ENCODE measurements at regions not wholly inside any gene's neighbourhood (a gene's known extent, or its start where the extent isn't known, plus 50 kb on each side); places are given as distances from the start of the nearest gene placed in this dataset.
A peak's percentile ranks its signal among the peaks of the same experiment; 100 is the strongest.
"Not testable (repeated sequence)": the region's sequence is repeated elsewhere in the genome, so short reads cannot be mapped to it uniquely, and the experiment has no call there.

DNA sequence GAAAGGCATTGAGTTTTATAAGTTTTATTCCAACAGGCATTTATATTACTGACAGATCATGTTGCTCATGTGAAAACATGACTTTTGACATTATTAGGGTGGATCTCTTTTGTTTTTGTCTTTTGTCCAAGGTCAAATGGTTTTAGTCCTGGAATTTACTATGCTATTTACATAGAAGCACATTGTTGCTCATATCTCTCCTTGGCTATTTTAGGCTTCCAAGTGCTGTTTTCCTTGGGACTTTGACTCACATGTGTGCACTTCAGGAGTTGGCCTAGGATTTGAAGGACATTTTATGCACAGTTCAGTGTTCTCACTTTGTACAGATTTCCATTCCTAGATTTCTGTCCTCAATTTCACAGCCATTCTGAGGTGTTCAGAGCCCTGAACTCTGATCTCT, 225.7 kb downstream of the PYDC2 start:
- Histone ChIP-seq H3K27me3 (no peaks in the 10 kb centered on the region), H3K27ac (no peak overlapping the region), H3K36me3 (no peaks in the 10 kb centered on the region), H3K4me1 (peaks cover 0 to 7% (median 0%) of the 10 kb centered on the region in 9 donors), H3K4me3 (no peak overlapping the region), H3K9me3 (no peaks in the 10 kb centered on the region)
- ATAC-seq: peak in 4 of 8 donors; percentile 49 to 60 (median 55)
- intact Hi-C loops (cut with DNase I): loop anchor here in 1 of 10 donors (10.0 kb wide), 1 partner anchor 62 kb away; no protein-coding TSS in a partner anchor
- DNase-seq: no peak
- TF ChIP-seq, protein P1, sequence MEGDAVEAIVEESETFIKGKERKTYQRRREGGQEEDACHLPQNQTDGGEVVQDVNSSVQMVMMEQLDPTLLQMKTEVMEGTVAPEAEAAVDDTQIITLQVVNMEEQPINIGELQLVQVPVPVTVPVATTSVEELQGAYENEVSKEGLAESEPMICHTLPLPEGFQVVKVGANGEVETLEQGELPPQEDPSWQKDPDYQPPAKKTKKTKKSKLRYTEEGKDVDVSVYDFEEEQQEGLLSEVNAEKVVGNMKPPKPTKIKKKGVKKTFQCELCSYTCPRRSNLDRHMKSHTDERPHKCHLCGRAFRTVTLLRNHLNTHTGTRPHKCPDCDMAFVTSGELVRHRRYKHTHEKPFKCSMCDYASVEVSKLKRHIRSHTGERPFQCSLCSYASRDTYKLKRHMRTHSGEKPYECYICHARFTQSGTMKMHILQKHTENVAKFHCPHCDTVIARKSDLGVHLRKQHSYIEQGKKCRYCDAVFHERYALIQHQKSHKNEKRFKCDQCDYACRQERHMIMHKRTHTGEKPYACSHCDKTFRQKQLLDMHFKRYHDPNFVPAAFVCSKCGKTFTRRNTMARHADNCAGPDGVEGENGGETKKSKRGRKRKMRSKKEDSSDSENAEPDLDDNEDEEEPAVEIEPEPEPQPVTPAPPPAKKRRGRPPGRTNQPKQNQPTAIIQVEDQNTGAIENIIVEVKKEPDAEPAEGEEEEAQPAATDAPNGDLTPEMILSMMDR (IDR thresholded peaks at IDR 0.05): no peak

DNA sequence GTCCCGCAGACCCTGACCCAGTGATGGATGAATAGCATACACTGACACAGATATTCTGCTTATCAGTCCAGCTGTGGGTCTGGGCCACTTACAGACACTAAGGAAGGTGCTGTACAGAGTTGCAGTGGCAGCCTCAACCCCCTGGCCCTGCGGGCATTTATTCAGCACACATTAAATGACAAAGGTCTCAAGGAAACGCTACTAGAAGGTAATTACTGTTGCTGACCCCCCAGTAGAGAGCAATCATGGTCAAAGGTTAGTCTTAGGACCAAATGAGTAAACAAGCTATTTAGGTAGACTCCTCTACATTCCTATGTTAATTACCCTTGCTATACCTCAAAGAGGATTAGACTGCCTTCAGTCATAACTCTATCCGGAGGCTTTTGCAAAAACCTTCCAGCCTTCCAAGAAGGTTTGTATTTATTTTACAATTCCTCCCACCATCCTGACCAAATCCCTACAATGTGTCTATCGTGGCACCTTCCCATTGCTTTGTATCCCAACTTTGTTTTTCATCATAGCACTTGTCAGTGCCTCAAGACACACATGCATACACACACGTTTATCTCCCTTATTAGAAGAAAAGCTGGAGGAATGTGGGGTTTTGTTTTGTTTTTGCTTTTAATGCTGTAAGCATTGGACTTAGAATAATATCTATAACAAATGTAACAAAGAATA, 227.9 kb downstream of the PYDC2 start:
- Histone ChIP-seq H3K4me1 (peaks cover 0 to 7% (median 0%) of the 10 kb centered on the region in 9 donors), H3K36me3 (no peaks in the 10 kb centered on the region), H3K4me3 (no peak overlapping the region), H3K27me3 (no peaks in the 10 kb centered on the region), H3K9me3 (no peaks in the 10 kb centered on the region), H3K27ac (no peak overlapping the region)
- 68% methylated on average over 6 of the region's 6 CpGs for WGBS, 2 donors
- intact Hi-C loops (cut with DNase I): loop anchor here in 1 of 10 donors (10.0 kb wide), 1 partner anchor 64 kb away; no protein-coding TSS in a partner anchor
- ATAC-seq: no peak
- TF ChIP-seq, protein P1 (IDR thresholded peaks at IDR 0.05): no peak
- no peak for DNase-seq

DNA sequence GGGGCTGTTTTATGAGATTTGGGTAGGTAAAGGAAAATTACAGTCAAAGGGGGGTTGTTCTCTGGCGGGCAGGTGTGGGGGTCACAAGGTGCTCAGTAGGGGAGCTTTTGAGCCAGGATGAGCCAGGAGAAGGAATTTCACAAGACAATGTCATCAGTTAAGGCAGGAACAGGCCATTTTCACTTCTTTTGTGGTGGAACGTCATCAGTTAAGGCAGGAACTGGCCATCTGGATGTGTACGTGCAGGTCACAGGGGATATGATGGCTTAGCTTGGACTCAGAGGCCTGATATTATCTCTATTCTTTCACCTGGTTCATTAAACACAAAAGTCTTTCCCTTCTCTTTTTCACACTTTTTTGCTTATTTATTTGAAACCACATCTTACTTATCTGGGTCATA, 230.2 kb downstream of the PYDC2 start:
- H3K4me1 ChIP-seq; intact Hi-C loops (cut with DNase I); DNase-seq; H3K27me3 ChIP-seq; H3K27ac ChIP-seq; H3K9me3 ChIP-seq; ATAC-seq; H3K4me3 ChIP-seq; H3K36me3 ChIP-seq: not testable (repeated sequence)
- 85 to 89% methylated on average over 2 of the region's 3 CpGs for WGBS, 2 donors

GRCh38 chr3:191695131-191695814, 234.3 kb downstream of the PYDC2 start:
- DNase-seq: no peak
- TF ChIP-seq, protein P1 (IDR thresholded peaks at IDR 0.05): no peak
- WGBS, 2 donors: 53 to 55% methylated on average over 7 of the region's 7 CpGs
- Histone ChIP-seq H3K27ac (no peak overlapping the region), H3K36me3 (no peaks in the 10 kb centered on the region), H3K4me3 (no peak overlapping the region), H3K4me1 (no peaks in the 10 kb centered on the region), H3K9me3 (peaks cover 0 to 3% (median 0%) of the 10 kb centered on the region in 11 donors), H3K27me3 (no peaks in the 10 kb centered on the region)
- intact Hi-C loops (cut with DNase I): no loop called here
- ATAC-seq: no peak

GRCh38 chr3:191695815-191696153, 234.8 kb downstream of the PYDC2 start:
- no peaks in the 10 kb centered on the region for H3K36me3 ChIP-seq
- H3K4me3 ChIP-seq: no peak overlapping the region
- ATAC-seq (no peak), DNase-seq (no peak)
- no peaks in the 10 kb centered on the region for H3K27me3 ChIP-seq
- TF ChIP-seq, protein P1 (IDR thresholded peaks at IDR 0.05): no peak
- intact Hi-C loops (cut with DNase I): no loop called here
- no peak overlapping the region for H3K27ac ChIP-seq
- no peaks in the 10 kb centered on the region for H3K4me1 ChIP-seq
- peaks cover 0 to 3% (median 0%) of the 10 kb centered on the region in 11 donors for H3K9me3 ChIP-seq
